ENCODE measurements at regions not wholly inside any gene's neighbourhood (a gene's known extent, or its start where the extent isn't known, plus 50 kb on each side); places are given as distances from the start of the nearest gene placed in this dataset.

DNA sequence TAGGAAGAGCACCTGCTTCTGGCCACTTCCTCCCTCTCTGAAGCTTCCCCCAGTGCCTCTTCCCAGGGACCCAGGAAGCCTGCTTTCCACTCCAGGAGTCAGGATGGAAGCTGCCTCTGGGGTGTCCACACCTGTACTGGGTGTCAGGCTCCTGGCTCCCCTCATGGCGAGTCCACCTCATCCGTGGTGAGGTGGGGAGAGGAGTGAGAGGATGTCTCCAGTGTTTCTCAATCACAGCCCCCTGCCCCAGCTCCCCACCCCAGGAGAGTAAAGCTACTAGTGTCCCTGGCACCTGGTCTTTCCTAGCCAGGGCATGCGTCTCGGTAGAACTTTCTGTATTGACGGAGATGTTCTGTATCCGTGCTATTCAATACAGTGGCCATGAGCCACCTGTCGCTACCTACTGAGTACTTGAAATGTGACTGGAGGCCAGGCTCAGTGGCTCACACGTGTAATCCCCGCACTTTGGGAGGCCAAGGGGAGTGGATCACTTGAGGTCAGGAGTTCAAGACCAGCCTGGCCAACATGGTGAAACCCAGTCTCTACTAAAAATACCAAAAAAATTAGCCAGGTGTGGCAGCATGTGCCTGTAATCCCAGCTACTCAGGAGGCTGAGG, 171.2 kb upstream of the HAAO start:
- DNase-seq (no peak), ATAC-seq (no peak), FAIRE-seq (no peak)
- Histone ChIP-seq H3K4me3 (no peak overlapping the region), H3K9me3 (no peaks in the 10 kb centered on the region), H3K4me1 (peaks cover 0 to 10% (median 0%) of the 10 kb centered on the region in 3 donors), H3K27ac (no peak overlapping the region), H3K36me3 (no peaks in the 10 kb centered on the region), H3K27me3 (no peaks in the 10 kb centered on the region)
- TF ChIP-seq, protein P1, sequence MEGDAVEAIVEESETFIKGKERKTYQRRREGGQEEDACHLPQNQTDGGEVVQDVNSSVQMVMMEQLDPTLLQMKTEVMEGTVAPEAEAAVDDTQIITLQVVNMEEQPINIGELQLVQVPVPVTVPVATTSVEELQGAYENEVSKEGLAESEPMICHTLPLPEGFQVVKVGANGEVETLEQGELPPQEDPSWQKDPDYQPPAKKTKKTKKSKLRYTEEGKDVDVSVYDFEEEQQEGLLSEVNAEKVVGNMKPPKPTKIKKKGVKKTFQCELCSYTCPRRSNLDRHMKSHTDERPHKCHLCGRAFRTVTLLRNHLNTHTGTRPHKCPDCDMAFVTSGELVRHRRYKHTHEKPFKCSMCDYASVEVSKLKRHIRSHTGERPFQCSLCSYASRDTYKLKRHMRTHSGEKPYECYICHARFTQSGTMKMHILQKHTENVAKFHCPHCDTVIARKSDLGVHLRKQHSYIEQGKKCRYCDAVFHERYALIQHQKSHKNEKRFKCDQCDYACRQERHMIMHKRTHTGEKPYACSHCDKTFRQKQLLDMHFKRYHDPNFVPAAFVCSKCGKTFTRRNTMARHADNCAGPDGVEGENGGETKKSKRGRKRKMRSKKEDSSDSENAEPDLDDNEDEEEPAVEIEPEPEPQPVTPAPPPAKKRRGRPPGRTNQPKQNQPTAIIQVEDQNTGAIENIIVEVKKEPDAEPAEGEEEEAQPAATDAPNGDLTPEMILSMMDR (IDR thresholded peaks at IDR 0.05): no peak
- 92 to 96% methylated on average over 9 of the region's 9 CpGs for WGBS, 2 donors
- intact Hi-C loops (cut with DNase I): no loop called here

DNA sequence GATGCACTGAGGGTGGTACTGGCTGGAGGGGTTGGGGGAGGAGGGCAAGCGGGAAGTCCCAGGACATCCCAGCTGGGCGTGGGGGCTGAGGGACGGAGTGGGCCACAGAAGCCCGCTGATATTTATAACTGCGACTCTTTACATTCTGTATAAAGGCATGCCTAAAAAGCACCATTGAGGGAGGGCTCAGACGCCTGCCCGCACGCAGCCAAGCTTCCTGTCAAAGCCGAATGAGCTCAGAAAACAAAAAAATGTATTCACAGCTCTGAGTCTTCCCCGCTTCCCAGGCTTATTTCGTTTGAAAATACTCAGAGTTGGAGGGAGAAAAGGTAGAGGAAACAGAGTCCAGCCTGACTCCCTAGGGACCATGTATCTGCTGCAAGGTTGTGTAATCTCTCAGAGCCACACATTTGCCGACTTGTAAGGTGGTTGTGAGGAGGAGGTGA, 170.1 kb upstream of the HAAO start:
- 71 to 79% methylated on average over 12 of the region's 12 CpGs for WGBS, 2 donors
- TF ChIP-seq, protein P1 (IDR thresholded peaks at IDR 0.05): no peak
- FAIRE-seq (no peak), ATAC-seq (no peak), DNase-seq (no peak)
- Histone ChIP-seq H3K27ac (no peak overlapping the region), H3K27me3 (no peaks in the 10 kb centered on the region), H3K36me3 (no peaks in the 10 kb centered on the region), H3K4me1 (peaks cover 0 to 10% (median 0%) of the 10 kb centered on the region in 3 donors), H3K4me3 (no peak overlapping the region), H3K9me3 (no peaks in the 10 kb centered on the region)
- intact Hi-C loops (cut with DNase I): no loop called here

DNA sequence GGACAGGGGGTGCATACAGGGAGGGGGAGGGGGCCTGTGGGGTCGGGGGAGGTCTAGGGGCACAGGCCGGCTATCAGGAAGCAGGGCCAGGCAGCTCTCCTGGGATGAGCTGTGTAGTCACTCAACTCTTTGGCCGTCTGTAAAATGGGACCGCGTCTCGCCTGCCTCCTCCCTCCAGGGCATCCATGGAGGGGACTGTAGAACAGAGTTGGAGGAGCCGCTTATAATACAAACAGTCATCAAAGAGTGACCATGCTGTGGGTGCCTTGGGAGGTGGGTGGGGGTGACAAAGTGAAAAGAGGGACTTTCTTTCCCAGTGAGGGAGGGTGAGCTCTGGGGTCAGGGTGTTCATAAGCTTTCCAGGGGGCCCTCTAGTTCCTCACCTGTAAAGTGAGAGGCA, 169.6 kb upstream of the HAAO start:
- Histone ChIP-seq H3K27ac (peak overlapping the region in 1 of 4 donors; percentile 37), H3K36me3 (no peaks in the 10 kb centered on the region), H3K9me3 (no peaks in the 10 kb centered on the region), H3K4me3 (no peak overlapping the region), H3K4me1 (peaks cover 0 to 10% (median 0%) of the 10 kb centered on the region in 3 donors), H3K27me3 (no peaks in the 10 kb centered on the region)
- intact Hi-C loops (cut with DNase I): no loop called here
- ATAC-seq: no peak
- FAIRE-seq: no peak
- DNase-seq: no peak
- WGBS, 2 donors: 68 to 75% methylated on average over 7 of the region's 7 CpGs
- TF ChIP-seq, protein P1 (IDR thresholded peaks at IDR 0.05): no peak

DNA sequence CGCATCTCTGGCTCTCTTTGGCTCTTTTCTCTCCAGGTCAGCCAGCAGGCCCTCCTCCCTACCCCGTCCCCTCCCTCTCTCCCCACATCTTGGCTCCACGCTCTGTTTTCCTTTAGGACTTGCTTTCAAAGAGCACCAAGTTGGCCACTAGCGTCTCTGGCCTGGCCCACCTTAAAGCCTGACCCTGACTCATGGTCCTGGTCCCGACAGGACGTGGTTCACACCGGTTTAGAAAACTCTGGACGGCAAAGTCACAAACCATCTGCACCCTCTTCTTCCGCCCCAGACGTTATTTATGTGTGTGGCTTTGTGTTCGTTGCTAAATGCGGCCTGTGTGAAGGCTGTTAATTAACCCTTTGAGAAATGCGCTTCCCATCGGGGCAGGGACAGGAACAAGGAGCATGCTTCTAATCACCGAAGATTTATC, 169.0 kb upstream of the HAAO start:
- intact Hi-C loops (cut with DNase I): no loop called here
- Histone ChIP-seq H3K36me3 (no peaks in the 10 kb centered on the region), H3K9me3 (no peaks in the 10 kb centered on the region), H3K27me3 (no peaks in the 10 kb centered on the region), H3K4me3 (no peak overlapping the region), H3K4me1 (peaks cover 0 to 10% (median 0%) of the 10 kb centered on the region in 3 donors), H3K27ac (peak overlapping the region in 2 of 4 donors; percentile 53 to 72)
- DNase-seq (peak in 1 of 6 donors; percentile 42), FAIRE-seq (no peak), ATAC-seq (peak in 3 of 4 donors; percentile 3 to 28 (median 11))
- TF ChIP-seq, protein P1 (IDR thresholded peaks at IDR 0.05): no peak
- 77 to 79% methylated on average over 15 of the region's 15 CpGs for WGBS, 2 donors

DNA sequence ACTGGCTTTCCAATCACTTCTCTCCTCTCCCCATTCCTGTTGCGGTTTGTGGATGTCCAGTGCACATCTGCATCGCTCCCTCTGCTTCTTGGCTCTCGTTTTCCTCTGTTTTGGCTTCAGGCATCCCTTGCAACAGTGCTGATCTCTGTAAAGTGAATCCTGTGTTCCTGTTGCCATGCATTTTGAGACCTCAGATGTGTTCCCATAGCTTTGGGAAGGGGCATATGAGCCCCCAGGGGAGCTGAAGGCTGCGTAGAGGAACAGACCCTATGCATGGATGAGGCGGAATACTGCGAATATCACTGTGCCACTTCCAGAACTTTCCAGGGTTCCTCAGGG, 168.4 kb upstream of the HAAO start:
- H3K27ac ChIP-seq: peak overlapping the region in 3 of 4 donors; percentile 46 to 72 (median 53)
- WGBS, 2 donors: 87 to 94% methylated on average over 6 of the region's 6 CpGs
- FAIRE-seq (no peak), ATAC-seq (no peak), DNase-seq (no peak)
- H3K36me3 ChIP-seq: no peaks in the 10 kb centered on the region
- intact Hi-C loops (cut with DNase I): no loop called here
- H3K4me1 ChIP-seq: peaks cover 0 to 10% (median 0%) of the 10 kb centered on the region in 3 donors
- no peak overlapping the region for H3K4me3 ChIP-seq
- no peaks in the 10 kb centered on the region for H3K27me3 ChIP-seq
- no peaks in the 10 kb centered on the region for H3K9me3 ChIP-seq
- TF ChIP-seq, protein P1 (IDR thresholded peaks at IDR 0.05): no peak

All from pancreas (tissue), 10 donors.